A549 (cell line): ENCODE measurements at regions not wholly inside any gene's neighbourhood (a gene's known extent, or its start where the extent isn't known, plus 50 kb on each side); places are given as distances from the start of the nearest gene placed in this dataset.

Source experiments
- ATAC-seq, 2 experiments: fragments of 200-7000 bp in 1 of 2; fragments of >200 bp in 1 of 2; cut with Nextera tagmentation in 1 of 2; cut with Tn5 transposase in 1 of 2; 3 replicates each; pipeline versions ENCODE4 v1.8.0 to v1.9.1; 2018 to 2020; ENCODE audit warnings: mild to moderate bottlenecking in 1 of 2, moderate library complexity in 1 of 2
- CTCF ChIA-PET: fragments of 300-600 bp; sonication (Branson Sonifier 250); formaldehyde crosslinking; extraction: SDS; loops from one replicate; lab custom pipeline; 2021; ENCODE audit warnings: antibody characterized with exemption, inconsistent platforms; lab: Yijun Ruan, JAX
- POLR2A ChIA-PET: fragments of 350-600 bp; formaldehyde crosslinking; extraction: SDS; loops from one replicate; lab custom pipeline; 2021; ENCODE audit warnings: antibody characterized with exemption, inconsistent platforms; lab: Yijun Ruan, JAX
- DNase-seq, 2 experiments: peaks; one replicate each; pipeline versions ENCODE4 v3.0.0 to v3.0.0-alpha.2; 2011 to 2016; ENCODE audit warnings: low read depth in 1 of 2, low spot score in 1 of 2
- FAIRE-seq: peaks from 2 replicates; lab custom pipeline; 2011; peaks lifted over from hg19 to GRCh38; lab: Jason Lieb, UNC
- H3K27ac ChIP-seq, 2 experiments: fragments of >200 bp; sonication (Bioruptor Twin); formaldehyde crosslinking; 3 replicates each; pipeline ENCODE4 v1.5.1; 2016 to 2017
- H3K4me1 ChIP-seq: fragments of >200 bp; sonication (Bioruptor Twin); formaldehyde crosslinking; 3 replicates; pipeline ENCODE4 v1.6.1; 2016
- H3K4me2 ChIP-seq: fragments of >200 bp; sonication (Bioruptor Twin); formaldehyde crosslinking; 3 replicates; pipeline ENCODE4 v1.6.1; 2016
- H3K4me3 ChIP-seq: fragments of >200 bp; sonication (Bioruptor Twin); formaldehyde crosslinking; 3 replicates; pipeline ENCODE4 v1.5.1; 2016
- H3K9me3 ChIP-seq: fragments of >200 bp; sonication (Bioruptor Twin); formaldehyde crosslinking; 3 replicates; pipeline ENCODE4 v1.6.1; 2016
- BCL3 ChIP-seq: fragments of >200 bp; sonication (Bioruptor Twin); formaldehyde crosslinking; IDR thresholded peaks from 3 replicates; pipeline ENCODE4 v1.6.1; 2016
- CBX8 ChIP-seq: fragments of 200-600 bp; sonication (generic); IDR thresholded peaks from 2 replicates; pipeline ENCODE4 v1.6.1; 2016
- CTCF ChIP-seq: fragments of >200 bp; sonication (Bioruptor Twin); formaldehyde crosslinking; IDR thresholded peaks from 3 replicates; pipeline ENCODE4 v1.5.1; 2016
- EHMT2 ChIP-seq: fragments of 200-600 bp; sonication (generic); IDR thresholded peaks from 2 replicates; pipeline ENCODE4 v1.6.1; 2016; ENCODE audit warnings: antibody characterized with exemption, low read depth, mild to moderate bottlenecking, moderate library complexity
- ELK1 ChIP-seq: fragments of 150-350 bp; IDR thresholded peaks from 2 replicates; pipeline ENCODE4 v1.6.1; 2014; ENCODE audit warnings: low read depth, mild to moderate bottlenecking, low read length
- GATA3 ChIP-seq: IDR thresholded peaks from 2 replicates; pipeline ENCODE4 v1.6.1; 2012; ENCODE audit warnings: borderline replicate concordance
- HDAC2 ChIP-seq: fragments of 200-600 bp; sonication (generic); IDR thresholded peaks from 2 replicates; pipeline ENCODE4 v1.6.1; 2016
- HES2 ChIP-seq: fragments of >200 bp; sonication (Bioruptor Twin); formaldehyde crosslinking; IDR thresholded peaks from 2 replicates; pipeline ENCODE4 v1.6.1; 2016
- HEYL ChIP-seq: fragments of 250-450 bp; sonication (Bioruptor Pico); IDR thresholded peaks from 2 replicates; pipeline ENCODE4 v1.8.0; 2021; ENCODE audit warnings: mild to moderate bottlenecking, moderate library complexity
- KDM5A ChIP-seq: fragments of 200-600 bp; sonication (generic); IDR thresholded peaks from 2 replicates; pipeline ENCODE4 v1.6.1; 2016; ENCODE audit warnings: antibody characterized with exemption, mild to moderate bottlenecking
- MAFK ChIP-seq: fragments of 450-650 bp; IDR thresholded peaks from 2 replicates; pipeline ENCODE4 v1.6.1; 2014; ENCODE audit not compliant: partially characterized antibody
- PHF8 ChIP-seq: fragments of 200-600 bp; sonication (generic); IDR thresholded peaks from 2 replicates; pipeline ENCODE4 v1.6.1; 2016; ENCODE audit warnings: low read depth, mild to moderate bottlenecking, antibody characterized with exemption, moderate library complexity, borderline replicate concordance
- POLR2A ChIP-seq: IDR thresholded peaks from 2 replicates; pipeline ENCODE4 v1.6.1; 2012; ENCODE audit warnings: mild to moderate bottlenecking, low read length
- REST ChIP-seq: fragments of 200-600 bp; sonication (generic); IDR thresholded peaks from 2 replicates; pipeline ENCODE4 v1.6.1; 2016; ENCODE audit warnings: antibody characterized with exemption, mild to moderate bottlenecking, moderate library complexity
- RFX5 ChIP-seq: fragments of 450-650 bp; IDR thresholded peaks from 2 replicates; pipeline ENCODE4 v1.7.1; 2014; ENCODE audit warnings: antibody characterized with exemption, mild to moderate bottlenecking, moderate library complexity
- RNF2 ChIP-seq: fragments of 200-600 bp; sonication (generic); IDR thresholded peaks from 2 replicates; pipeline ENCODE4 v1.6.1; 2016; ENCODE audit warnings: low read depth, mild to moderate bottlenecking, antibody characterized with exemption, moderate library complexity, borderline replicate concordance
- USF2 ChIP-seq: fragments of 450-650 bp; IDR thresholded peaks from 2 replicates; pipeline ENCODE4 v1.6.1; 2014; ENCODE audit warnings: antibody characterized with exemption
- WGBS: methylation state at CpG from one replicate; pipeline ENCODE4 v1.1.6; 2017; ENCODE audit errors: missing lambda C conversion rate; 5-methylcytosine and 5-hydroxymethylcytosine counted together

GRCh38 chr4:59869056-59869455, 1331.1 kb upstream of the ADGRL3 start:
- TF ChIP-seq RFX5 (no peak), CTCF (no peak), RNF2 (no peak), BCL3 (no peak), REST (no peak), CBX8 (no peak), HES2 (no peak), HEYL (CRISPR knock-in tag) (no peak), PHF8 (no peak), KDM5A (no peak), ELK1 (no peak), POLR2A (no peak)
- TF ChIP-seq, all 56 proteins: peak for 0
- 36% methylated on average over 3 of the region's 3 CpGs for WGBS
- ChIA-PET POLR2A (no interaction called here), CTCF (no interaction called here)
- Histone ChIP-seq H3K4me1 (no peaks in the 10 kb centered on the region), H3K27ac (no peak overlapping the region), H3K9me3 (no peaks in the 10 kb centered on the region), H3K4me2 (no peak overlapping the region), H3K4me3 (no peak overlapping the region)
- ATAC-seq (no peak), FAIRE-seq (no peak), DNase-seq (no peak)

GRCh38 chr4:59869559-59869958, 1330.6 kb upstream of the ADGRL3 start:
- Histone ChIP-seq H3K4me3 (no peak overlapping the region), H3K27ac (no peak overlapping the region)
- TF ChIP-seq EHMT2: no peak
- TF ChIP-seq HDAC2: no peak
- TF ChIP-seq MAFK: no peak
- TF ChIP-seq GATA3: no peak
- TF ChIP-seq USF2: no peak
- no peak for TF ChIP-seq CBX8
- TF ChIP-seq, all 56 proteins: peak for 0
- 4% methylated on average over 3 of the region's 3 CpGs for WGBS
- ChIA-PET CTCF (no interaction called here), POLR2A (no interaction called here)
- ATAC-seq (no peak), DNase-seq (no peak), FAIRE-seq (no peak)
- H3K9me3 ChIP-seq: no peaks in the 10 kb centered on the region
- no peaks in the 10 kb centered on the region for H3K4me1 ChIP-seq
- no peak overlapping the region for H3K4me2 ChIP-seq
